ENCODE measurements at regions not wholly inside any gene's neighbourhood (a gene's known extent, or its start where the extent isn't known, plus 50 kb on each side); places are given as distances from the start of the nearest gene placed in this dataset.

DNA sequence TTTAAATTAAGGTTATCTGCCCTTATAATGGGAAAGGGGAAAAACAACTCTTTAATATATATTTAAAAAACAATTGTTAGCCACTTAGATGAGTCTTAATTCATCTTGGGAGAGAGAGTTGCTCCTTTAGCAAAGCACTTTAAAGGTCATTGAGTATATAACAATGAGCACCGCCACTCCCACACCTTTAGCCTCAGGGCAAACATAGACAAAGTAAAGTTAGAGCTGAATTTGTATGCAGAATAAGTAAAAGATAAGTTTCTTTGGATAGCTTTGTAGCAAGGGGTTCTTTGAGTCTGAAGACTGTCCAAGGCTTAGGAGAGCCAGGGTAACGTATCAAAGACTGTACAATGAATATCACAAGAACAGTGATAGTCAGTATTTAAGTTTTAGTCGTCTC is 728.8 kb upstream of the LMO3 start:
- TF ChIP-seq, protein P1, sequence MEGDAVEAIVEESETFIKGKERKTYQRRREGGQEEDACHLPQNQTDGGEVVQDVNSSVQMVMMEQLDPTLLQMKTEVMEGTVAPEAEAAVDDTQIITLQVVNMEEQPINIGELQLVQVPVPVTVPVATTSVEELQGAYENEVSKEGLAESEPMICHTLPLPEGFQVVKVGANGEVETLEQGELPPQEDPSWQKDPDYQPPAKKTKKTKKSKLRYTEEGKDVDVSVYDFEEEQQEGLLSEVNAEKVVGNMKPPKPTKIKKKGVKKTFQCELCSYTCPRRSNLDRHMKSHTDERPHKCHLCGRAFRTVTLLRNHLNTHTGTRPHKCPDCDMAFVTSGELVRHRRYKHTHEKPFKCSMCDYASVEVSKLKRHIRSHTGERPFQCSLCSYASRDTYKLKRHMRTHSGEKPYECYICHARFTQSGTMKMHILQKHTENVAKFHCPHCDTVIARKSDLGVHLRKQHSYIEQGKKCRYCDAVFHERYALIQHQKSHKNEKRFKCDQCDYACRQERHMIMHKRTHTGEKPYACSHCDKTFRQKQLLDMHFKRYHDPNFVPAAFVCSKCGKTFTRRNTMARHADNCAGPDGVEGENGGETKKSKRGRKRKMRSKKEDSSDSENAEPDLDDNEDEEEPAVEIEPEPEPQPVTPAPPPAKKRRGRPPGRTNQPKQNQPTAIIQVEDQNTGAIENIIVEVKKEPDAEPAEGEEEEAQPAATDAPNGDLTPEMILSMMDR (IDR thresholded peaks at IDR 0.05) = no peak
- TF ChIP-seq POLR2A (IDR thresholded peaks at IDR 0.05) = no peak

All from Peyer's patch (tissue), 4 donors.